ENCODE measurements at regions not wholly inside any gene's neighbourhood (a gene's known extent, or its start where the extent isn't known, plus 50 kb on each side); places are given as distances from the start of the nearest gene placed in this dataset.
"Not testable (repeated sequence)": the region's sequence is repeated elsewhere in the genome, so short reads cannot be mapped to it uniquely, and the experiment has no call there.

DNA sequence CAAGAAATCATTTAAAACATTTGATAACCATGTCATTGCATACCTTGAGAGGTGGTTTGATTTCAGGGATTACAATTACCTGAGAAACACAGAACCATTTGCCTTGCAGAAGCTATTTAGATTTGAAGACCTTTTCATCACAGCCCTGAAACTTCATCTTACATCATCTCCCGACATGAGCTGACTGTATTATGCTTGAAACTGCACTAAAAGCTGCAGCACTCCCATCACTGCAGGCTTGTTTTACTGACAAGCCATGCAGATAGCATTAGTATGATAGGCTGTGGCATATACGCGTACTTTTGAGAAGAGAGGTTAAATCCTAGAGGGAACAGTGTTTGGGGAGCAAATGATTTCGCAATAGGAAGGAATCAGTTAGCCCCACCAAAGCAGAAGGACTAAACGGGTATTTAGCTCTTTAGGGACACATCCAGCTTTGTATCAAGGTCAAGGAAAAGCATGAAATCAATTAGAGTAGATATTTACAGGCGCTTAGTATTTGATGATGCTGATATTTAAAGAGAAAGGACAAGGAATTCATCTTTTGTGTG, 133.2 kb upstream of the DIAPH2 start:
- no peak overlapping the region for H3K4me3 ChIP-seq (ENCODE audit: low read depth, low read length)
- TF ChIP-seq CTCF (IDR thresholded peaks at IDR 0.05; ENCODE audit: borderline replicate concordance, insufficient read depth, low read depth, low read length): no peak

DNA sequence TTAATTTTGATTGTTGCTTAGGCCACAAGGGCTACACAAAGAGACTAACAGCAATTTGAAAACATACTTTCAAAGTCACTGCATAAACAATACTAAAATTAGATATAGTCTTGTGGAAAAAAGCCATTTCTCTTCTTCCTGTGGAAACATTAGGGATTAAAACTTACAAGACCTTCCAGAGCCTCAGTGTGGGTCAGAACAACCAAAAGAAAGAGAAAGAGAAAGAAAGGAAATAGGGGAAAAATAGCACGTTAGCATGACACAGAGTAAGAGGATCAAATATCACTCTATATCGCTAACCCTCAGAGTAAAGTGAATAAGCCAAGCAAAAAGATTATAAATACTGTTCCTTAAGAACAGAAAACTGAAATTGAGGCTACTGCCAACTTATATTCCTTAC, 127.8 kb upstream of the DIAPH2 start:
- H3K4me3 ChIP-seq (ENCODE audit: low read depth, low read length): no peak overlapping the region
- TF ChIP-seq CTCF (IDR thresholded peaks at IDR 0.05; ENCODE audit: borderline replicate concordance, insufficient read depth, low read depth, low read length): no peak

- H3K4me3 ChIP-seq (ENCODE audit: low read depth, low read length): not testable (repeated sequence)
Observed at GRCh38 chrX:96561129-96561528, 123.5 kb upstream of the DIAPH2 start.

DNA sequence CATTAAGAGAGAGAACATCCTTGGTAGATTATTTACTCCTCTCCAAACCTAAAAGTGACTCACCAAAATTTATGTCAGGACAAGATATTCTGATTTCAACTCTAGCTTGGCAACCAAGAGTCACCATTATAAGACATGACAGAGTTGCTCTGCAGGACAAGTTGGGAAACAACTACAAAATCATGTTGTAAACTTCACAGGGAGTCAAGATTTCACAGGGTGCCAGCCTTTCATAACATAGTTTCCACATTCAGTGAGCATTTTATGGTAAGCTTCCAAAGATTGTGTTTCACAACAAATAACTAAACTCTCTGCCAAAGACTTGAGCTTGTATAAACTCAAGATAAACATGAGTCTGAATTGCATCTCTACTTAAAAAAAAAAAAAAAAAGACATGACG, 121.0 kb upstream of the DIAPH2 start:
- TF ChIP-seq CTCF (IDR thresholded peaks at IDR 0.05; ENCODE audit: borderline replicate concordance, insufficient read depth, low read depth, low read length): no peak
- H3K4me3 ChIP-seq (ENCODE audit: low read depth, low read length): no peak overlapping the region

- no peak overlapping the region for H3K4me3 ChIP-seq (ENCODE audit: low read depth, low read length)
- TF ChIP-seq CTCF (IDR thresholded peaks at IDR 0.05; ENCODE audit: borderline replicate concordance, insufficient read depth, low read depth, low read length): no peak
Observed at GRCh38 chrX:96564595-96564994, 120.0 kb upstream of the DIAPH2 start.

DNA sequence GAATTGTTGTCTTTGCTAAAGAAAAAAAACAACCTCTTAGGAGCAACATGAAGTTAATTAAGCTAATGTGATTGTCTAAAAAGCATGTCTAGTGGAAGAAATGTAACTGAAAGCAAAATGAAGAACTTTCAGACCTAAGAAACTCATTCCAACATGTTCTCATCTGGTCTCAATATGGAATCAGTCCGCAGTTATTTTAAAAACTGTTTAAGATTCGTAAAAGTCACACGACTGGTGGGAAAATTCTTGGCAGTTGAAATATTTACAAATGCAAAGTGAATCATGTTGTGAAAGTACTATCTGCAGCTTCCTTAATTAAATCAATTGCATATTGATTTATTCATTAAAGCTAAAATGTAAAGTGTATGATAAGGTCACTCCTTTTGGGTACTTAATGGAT, 117.8 kb upstream of the DIAPH2 start:
- H3K4me3 ChIP-seq (ENCODE audit: low read depth, low read length): no peak overlapping the region
- TF ChIP-seq CTCF (IDR thresholded peaks at IDR 0.05; ENCODE audit: borderline replicate concordance, insufficient read depth, low read depth, low read length): no peak

GRCh38 chrX:96568071-96568470, 116.6 kb upstream of the DIAPH2 start:
- H3K4me3 ChIP-seq (ENCODE audit: low read depth, low read length): no peak overlapping the region
- no peak for TF ChIP-seq CTCF (IDR thresholded peaks at IDR 0.05; ENCODE audit: borderline replicate concordance, insufficient read depth, low read depth, low read length)

DNA sequence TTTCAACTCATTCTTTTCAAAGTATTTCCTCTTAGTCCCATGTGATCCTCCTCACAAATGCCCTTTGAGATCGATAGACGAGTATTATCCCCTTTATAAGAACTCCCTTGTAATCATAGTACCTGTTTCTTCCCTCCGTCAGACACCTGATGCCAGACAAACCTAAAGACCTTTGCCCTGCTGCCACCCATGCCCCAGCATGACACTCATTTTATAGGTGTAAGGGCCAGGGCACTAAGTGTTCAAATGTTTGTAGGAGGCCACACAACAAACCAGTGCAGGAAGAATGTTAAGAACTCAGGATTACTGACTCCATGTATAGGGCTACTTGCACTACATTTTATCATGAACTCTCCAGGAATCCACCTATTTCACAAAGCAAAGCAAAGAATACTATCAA, 115.6 kb upstream of the DIAPH2 start:
- no peak overlapping the region for H3K4me3 ChIP-seq (ENCODE audit: low read depth, low read length)
- no peak for TF ChIP-seq CTCF (IDR thresholded peaks at IDR 0.05; ENCODE audit: borderline replicate concordance, insufficient read depth, low read depth, low read length)

Data from GM12875 (cell line).